ENCODE measurements at regions not wholly inside any gene's neighbourhood (a gene's known extent, or its start where the extent isn't known, plus 50 kb on each side); places are given as distances from the start of the nearest gene placed in this dataset.

DNA sequence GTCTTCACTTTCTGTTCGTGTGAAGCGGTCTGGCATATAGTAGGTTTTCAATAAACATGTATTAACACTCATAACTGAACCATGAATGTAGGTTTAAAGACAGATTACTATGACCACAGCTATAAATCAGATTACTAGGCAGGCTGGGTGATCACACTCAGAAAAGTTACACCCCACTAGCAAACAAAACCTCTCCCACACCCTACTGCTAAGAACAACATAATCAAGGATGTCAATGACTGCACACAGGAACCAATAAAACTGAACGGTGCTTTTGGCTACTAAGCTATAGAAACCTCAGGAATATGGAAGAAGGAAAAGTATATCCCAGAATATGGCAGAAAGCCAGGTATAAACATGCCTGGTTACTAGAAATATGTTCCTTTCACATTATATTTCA is 676.9 kb downstream of the SMARCA1 start:
- TF ChIP-seq, protein P1, sequence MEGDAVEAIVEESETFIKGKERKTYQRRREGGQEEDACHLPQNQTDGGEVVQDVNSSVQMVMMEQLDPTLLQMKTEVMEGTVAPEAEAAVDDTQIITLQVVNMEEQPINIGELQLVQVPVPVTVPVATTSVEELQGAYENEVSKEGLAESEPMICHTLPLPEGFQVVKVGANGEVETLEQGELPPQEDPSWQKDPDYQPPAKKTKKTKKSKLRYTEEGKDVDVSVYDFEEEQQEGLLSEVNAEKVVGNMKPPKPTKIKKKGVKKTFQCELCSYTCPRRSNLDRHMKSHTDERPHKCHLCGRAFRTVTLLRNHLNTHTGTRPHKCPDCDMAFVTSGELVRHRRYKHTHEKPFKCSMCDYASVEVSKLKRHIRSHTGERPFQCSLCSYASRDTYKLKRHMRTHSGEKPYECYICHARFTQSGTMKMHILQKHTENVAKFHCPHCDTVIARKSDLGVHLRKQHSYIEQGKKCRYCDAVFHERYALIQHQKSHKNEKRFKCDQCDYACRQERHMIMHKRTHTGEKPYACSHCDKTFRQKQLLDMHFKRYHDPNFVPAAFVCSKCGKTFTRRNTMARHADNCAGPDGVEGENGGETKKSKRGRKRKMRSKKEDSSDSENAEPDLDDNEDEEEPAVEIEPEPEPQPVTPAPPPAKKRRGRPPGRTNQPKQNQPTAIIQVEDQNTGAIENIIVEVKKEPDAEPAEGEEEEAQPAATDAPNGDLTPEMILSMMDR (conservative IDR thresholded peaks at IDR 0.05; ENCODE audit: low read depth, low read length), result no peak
- TF ChIP-seq EZH2phosphoT487 (IDR thresholded peaks at IDR 0.05; ENCODE audit: borderline replicate concordance, low read length) (no peak), EZH2 (IDR thresholded peaks at IDR 0.05; ENCODE audit: low read length, unreplicated experiment) (no peak)
